ENCODE measurements at regions not wholly inside any gene's neighbourhood (a gene's known extent, or its start where the extent isn't known, plus 50 kb on each side); places are given as distances from the start of the nearest gene placed in this dataset.
"Not testable (repeated sequence)": the region's sequence is repeated elsewhere in the genome, so short reads cannot be mapped to it uniquely, and the experiment has no call there.

- DNase-seq: no peak
Measured at GRCh38 chr9:129544761-129545160, 76.1 kb downstream of the C9orf50 start.

GRCh38 chr9:129542741-129543140 lies 78.2 kb downstream of the C9orf50 start:
- DNase-seq: no peak

DNA sequence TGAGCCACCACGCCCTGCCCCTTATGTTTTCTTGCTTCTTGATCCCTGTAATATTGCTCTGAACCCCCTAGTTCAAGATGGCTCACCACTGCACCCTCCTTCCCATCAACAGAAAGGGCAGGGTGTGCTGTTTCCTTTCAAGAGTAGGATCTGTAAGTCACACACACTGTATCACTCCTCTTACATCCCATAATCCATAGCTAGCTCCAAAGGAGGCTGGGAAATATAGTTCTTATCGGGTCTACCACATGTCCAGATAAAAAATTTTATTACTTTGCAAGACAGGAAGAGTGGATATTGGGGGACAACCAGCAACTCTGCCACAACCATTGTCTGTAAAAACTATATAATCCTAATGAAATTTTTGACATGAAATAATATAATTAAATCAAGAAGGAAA lies 79.6 kb downstream of the C9orf50 start:
- no peak for DNase-seq

DNA sequence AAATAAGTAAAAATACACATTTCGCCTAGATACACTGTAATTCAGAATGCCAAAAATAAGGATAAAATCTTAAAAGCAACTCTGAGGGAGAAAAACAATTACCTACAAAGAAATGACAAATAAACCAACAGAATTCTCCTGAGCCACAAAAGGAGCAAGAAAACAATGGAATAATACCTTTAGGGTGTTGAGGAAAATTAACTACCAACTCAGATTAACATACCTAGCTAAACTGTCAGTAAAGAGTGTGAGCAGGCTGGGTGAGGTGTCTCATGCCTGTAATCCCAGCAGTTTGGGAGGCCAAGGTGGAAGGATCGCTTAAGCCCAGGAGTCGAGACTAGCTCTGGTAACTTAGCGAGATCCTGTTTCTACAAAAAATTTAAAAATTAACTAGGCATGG lies 81.5 kb downstream of the C9orf50 start:
- DNase-seq: no peak

GRCh38 chr9:129531860-129532402 lies 89.0 kb downstream of the C9orf50 start:
- DNase-seq: not testable (repeated sequence)

GRCh38 chr9:129527955-129528354 lies 92.9 kb downstream of the C9orf50 start:
- DNase-seq: not testable (repeated sequence)

GRCh38 chr9:129525656-129526196 lies 95.2 kb downstream of the C9orf50 start:
- DNase-seq: no peak

- no peak for DNase-seq
Measured at GRCh38 chr9:129524582-129525270, 96.2 kb downstream of the C9orf50 start.

DNA sequence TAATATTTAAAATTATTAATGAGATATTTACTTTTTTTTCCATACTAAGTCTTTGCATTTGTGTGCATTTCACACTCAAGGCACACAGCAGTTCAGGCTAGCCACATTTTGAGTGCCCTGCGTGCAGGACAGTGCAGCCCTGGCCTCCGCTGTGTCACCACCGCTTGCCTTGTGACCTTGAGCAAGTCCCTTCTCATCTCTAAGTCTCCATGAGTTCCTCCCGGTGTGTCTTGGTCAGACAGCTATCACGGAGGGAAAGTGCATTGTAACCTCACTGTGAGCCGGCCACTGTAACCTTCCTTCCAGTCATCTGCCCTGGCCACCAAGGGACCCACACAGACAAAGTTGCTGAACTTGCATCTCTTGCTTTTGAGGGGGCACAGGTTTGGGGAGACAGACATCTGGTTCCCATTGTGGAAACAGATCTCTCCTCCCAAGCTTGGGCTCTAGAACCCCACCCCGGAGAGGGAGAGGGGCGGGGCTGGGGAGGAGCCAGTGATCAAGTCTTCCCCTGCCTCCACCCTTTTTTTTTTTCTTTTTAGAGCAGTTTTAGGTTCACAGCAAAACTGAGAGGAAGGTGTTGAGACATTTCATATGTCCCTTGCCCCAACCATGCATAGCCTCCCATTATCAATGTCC lies 96.8 kb downstream of the C9orf50 start:
- no peak for DNase-seq

DNA sequence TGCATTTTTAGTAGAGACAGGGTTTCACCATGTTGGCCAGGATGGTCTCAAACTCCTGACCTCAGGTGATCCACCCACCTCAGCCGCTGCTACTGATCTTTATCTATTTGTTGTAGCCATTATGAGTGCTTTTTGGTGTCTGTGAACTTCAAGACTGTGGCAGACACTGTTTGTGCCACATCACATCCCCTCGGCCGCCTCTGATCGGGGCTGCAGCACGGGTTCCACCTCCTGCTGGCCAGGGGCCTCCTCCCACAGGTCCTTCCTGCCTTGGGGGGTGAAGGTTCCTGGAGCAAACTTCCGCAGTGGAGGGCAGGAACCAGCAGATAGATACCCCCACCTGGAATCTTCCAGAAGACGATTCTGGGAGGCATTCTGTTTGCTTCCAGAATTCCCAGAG lies 98.5 kb downstream of the C9orf50 start:
- no peak for DNase-seq

DNA sequence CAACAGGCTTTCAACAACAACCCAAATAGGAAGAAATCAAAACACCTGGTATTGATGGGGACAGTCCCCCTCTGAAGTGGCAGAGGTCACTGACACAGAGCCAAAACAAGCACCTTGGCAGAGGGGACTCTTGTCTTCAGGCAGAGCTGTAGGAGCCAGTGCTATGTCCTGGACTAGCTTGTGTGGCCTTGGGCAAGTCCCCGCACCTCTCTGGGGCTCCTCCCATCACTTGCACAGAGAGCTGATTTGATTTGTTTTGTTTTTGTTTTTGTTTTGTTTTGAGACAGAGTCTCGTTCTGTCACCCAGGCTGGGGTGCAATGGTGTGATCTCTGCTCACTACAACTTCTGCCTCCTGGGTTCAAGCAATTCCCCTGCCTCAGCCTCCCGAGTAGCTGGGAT lies 100.8 kb downstream of the C9orf50 start:
- no peak for DNase-seq

DNA sequence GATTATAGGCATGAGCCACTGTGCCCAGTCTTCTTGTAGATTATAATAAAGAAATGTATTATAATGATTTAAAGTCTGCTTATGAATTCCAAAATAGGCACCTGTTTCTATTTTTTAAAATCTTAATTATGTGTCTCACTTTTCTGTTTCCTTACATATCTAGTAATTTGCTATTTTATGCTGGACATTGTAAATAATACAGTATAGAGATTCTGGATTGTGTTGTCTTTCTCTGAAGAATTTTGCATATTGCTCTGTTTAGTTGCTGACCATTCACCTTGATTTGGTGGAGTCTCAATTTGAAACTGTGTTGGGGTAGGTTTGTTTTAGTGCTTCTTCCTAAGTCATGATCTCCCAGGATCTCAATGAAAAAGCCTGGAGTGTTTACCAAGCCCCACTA lies 102.8 kb downstream of the C9orf50 start:
- DNase-seq: no peak

- DNase-seq: no peak
Measured at GRCh38 chr9:129517006-129517405, 103.9 kb downstream of the C9orf50 start.

GRCh38 chr9:129514891-129515290 lies 106.0 kb downstream of the C9orf50 start:
- DNase-seq: no peak

GRCh38 chr9:129514497-129514867 lies 106.4 kb downstream of the C9orf50 start:
- no peak for DNase-seq

- DNase-seq: no peak
Measured at GRCh38 chr9:129513856-129514496, 106.9 kb downstream of the C9orf50 start.

GRCh38 chr9:129513282-129513681 lies 107.6 kb downstream of the C9orf50 start:
- DNase-seq: no peak

- DNase-seq: no peak
Measured at GRCh38 chr9:129511285-129511900, 109.5 kb downstream of the C9orf50 start.

DNA sequence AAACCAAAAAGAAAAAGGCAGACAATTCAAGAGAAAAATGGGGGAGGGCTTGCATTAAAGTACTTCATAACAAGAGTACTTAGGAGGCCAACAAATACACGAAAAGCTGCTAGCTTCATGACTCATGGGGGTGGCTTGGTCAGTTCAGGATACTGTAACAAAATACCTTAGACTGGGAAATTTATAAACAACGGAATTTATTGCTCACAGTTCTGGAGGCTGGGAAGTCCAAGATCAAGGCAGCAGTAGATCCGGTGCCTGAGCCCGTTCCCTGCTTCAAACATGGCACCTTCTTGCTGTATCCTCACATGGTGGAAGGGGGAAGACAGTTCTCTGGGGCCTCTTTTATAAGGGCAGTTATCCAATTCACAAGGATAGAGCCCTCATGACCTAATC lies 111.4 kb downstream of the C9orf50 start:
- no peak for DNase-seq

DNA sequence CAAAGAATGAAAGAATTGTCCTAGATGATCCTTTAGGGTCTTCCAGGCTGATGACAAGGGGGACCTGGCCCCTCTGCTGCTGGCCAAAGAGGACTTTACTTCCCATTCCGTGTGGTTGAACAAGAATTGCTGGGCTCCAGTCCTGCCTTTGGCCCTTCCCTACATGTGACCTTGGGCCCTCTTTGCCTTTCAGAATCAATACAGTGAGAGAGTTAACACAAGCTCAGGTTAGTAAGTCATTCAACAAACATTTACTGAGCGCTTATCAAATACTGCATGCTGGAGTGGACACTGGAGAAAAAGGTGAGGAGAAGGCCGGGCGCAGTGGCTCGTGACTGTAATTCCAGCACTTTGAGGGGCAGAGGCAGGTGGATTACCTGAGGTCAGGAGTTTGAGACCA lies 113.1 kb downstream of the C9orf50 start:
- DNase-seq: no peak

- DNase-seq: no peak
Measured at GRCh38 chr9:129506892-129507291, 114.0 kb downstream of the C9orf50 start.

- DNase-seq: no peak
Measured at GRCh38 chr9:129506041-129506440, 114.9 kb downstream of the C9orf50 start.

DNA sequence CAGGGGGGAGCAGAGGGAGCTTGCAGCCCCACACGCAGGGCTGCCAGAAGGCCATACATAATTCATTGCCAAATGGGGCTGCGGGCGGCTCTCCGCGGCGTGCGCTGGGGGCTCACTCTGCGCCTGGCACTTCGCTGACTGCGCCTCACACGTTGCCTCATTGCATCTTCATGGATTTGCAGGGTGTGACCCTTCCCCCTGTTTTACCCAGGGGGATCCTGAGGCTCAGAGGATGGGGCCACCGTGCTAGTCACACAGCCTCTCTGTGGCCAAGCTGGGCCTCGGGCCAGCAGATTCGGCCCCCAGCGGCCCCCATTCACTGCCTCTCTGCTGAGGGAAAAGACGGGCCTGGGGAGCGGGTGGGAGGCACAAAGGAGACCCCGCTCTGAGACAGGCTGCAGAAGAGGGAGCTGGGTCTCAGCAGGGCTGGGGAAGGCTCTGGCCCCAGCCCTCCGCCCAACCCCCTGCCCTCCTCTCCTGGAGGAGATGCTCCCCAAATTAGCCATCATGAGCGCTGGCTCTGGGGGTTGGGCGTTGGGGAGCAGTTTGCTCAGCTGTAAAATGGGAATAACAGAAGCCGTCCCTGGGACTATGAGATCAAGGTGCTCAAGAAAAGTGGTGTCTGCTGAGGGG lies 115.5 kb downstream of the C9orf50 start:
- DNase-seq: no peak

All from GOT3 (cell line).